SK-N-SH (cell line): ENCODE measurements at regions not wholly inside any gene's neighbourhood (a gene's known extent, or its start where the extent isn't known, plus 50 kb on each side); places are given as distances from the start of the nearest gene placed in this dataset.

Source experiments
- EZH2phosphoT487 ChIP-seq: fragments of 200-600 bp; sonication (generic); IDR thresholded peaks from 2 replicates; pipeline ENCODE4 v1.6.1; 2017; ENCODE audit warnings: low read depth, mixed run types, mild to moderate bottlenecking, antibody characterized with exemption, moderate library complexity, borderline replicate concordance
- GATA2 ChIP-seq: sonication (generic); formaldehyde crosslinking; IDR thresholded peaks from 2 replicates; pipeline ENCODE4 v1.5.0; 2020; ENCODE audit warnings: mild to moderate bottlenecking, missing genetic modification reagents
- NRF1 ChIP-seq: IDR thresholded peaks from 2 replicates; pipeline ENCODE4 v1.6.1; 2012; ENCODE audit warnings: low read depth, mild to moderate bottlenecking, low read length
- POLR2AphosphoS5 ChIP-seq: IDR thresholded peaks from 2 replicates; pipeline ENCODE4 v1.6.1; 2012; ENCODE audit warnings: low read depth, low read length
- RFX5 ChIP-seq: IDR thresholded peaks from 2 replicates; pipeline ENCODE4 v1.6.1; 2012; ENCODE audit warnings: mild to moderate bottlenecking, improper control_type of control experiment, low read length
- TEAD4 ChIP-seq: IDR thresholded peaks from 2 replicates; pipeline ENCODE4 v1.4.0; 2012; ENCODE audit warnings: mild to moderate bottlenecking, borderline replicate concordance; ENCODE audit not compliant: insufficient read depth
- TF ChIP-seq, protein P1 (sequence below): fragments of 200-600 bp; sonication (generic); IDR thresholded peaks from 2 replicates; pipeline ENCODE4 v1.6.1; 2017; ENCODE audit warnings: antibody characterized with exemption, mild to moderate bottlenecking, moderate library complexity

DNA sequence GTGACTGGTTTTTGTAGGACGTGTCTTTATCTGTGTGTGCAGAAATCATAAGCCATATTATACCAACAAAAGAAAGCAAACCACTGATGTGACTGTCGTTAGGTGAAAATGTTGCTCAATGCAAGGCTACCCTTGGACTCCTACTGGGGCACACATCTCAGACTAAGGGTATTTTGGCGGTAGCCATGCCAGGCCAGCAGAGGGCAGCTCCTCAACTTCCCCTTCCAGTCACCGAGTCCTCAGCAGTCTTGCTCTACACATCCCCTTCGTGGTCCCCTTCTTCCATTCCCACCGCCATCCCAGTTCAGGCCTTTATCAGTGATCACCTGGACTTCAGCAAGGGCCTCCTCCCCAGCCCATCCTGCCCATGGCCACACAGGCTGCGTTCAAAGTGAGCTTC, 113.7 kb upstream of the GGTLC1 start:
- TF ChIP-seq, protein P1, sequence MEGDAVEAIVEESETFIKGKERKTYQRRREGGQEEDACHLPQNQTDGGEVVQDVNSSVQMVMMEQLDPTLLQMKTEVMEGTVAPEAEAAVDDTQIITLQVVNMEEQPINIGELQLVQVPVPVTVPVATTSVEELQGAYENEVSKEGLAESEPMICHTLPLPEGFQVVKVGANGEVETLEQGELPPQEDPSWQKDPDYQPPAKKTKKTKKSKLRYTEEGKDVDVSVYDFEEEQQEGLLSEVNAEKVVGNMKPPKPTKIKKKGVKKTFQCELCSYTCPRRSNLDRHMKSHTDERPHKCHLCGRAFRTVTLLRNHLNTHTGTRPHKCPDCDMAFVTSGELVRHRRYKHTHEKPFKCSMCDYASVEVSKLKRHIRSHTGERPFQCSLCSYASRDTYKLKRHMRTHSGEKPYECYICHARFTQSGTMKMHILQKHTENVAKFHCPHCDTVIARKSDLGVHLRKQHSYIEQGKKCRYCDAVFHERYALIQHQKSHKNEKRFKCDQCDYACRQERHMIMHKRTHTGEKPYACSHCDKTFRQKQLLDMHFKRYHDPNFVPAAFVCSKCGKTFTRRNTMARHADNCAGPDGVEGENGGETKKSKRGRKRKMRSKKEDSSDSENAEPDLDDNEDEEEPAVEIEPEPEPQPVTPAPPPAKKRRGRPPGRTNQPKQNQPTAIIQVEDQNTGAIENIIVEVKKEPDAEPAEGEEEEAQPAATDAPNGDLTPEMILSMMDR: peak; percentile 47
- TF ChIP-seq GATA2 (CRISPR knock-in tag) (no peak), NRF1 (no peak), EZH2phosphoT487 (no peak), TEAD4 (no peak), RFX5 (no peak), POLR2AphosphoS5 (no peak)
